ENCODE measurements at regions not wholly inside any gene's neighbourhood (a gene's known extent, or its start where the extent isn't known, plus 50 kb on each side); places are given as distances from the start of the nearest gene placed in this dataset.

DNA sequence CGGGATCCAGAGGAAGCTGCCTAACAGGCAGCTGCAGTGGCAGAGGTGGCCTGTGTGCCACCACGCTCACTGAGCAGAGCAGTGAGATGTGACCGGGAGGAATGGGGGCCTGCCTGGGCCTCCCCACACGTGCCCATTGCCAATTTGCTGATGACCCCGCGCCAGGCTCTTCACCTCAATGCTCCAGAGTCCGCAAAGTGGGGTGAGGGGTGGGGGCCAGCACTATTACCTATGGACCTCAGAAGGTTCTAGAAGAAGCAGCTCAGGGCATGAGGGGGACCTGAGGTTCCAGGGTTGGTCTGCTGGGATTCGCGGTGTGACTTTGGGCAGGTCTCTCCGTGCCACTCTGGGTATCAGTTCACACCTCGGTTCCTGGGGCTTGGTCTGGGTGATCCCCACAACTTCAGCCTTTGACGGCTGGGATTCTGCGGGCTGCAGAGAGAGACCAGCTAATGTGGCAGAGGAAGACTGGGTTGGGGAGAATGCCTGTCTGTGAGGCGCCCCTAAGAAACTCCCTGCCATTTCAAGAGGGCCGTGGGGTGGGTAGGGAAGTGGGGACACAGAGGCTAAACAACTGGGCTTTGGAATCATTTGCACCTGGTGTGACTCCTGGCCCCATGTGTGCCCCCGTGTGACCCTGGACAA lies 231.0 kb upstream of the MVB12B start:
- TF ChIP-seq, protein P1, sequence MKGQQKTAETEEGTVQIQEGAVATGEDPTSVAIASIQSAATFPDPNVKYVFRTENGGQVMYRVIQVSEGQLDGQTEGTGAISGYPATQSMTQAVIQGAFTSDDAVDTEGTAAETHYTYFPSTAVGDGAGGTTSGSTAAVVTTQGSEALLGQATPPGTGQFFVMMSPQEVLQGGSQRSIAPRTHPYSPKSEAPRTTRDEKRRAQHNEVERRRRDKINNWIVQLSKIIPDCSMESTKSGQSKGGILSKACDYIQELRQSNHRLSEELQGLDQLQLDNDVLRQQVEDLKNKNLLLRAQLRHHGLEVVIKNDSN (CRISPR knock-in tag; IDR thresholded peaks at IDR 0.05), result no peak
- TF ChIP-seq FOSL1 (tag; conservative IDR thresholded peaks at IDR 0.05) (no peak), ARID2 (IDR thresholded peaks at IDR 0.05) (no peak), ZKSCAN1 (IDR thresholded peaks at IDR 0.05; ENCODE audit: low read depth, low read length) (no peak), LARP7 (IDR thresholded peaks at IDR 0.05) (no peak), ZNF551 (CRISPR knock-in tag; IDR thresholded peaks at IDR 0.05) (no peak), CTCF (IDR thresholded peaks at IDR 0.05 in 2 of 3, conservative IDR thresholded peaks at IDR 0.05 in 1 of 3; ENCODE audit: insufficient read depth in 2 of 3, low read depth in 1 of 3, low read length in 3 of 3) (no peak), SIX5 (IDR thresholded peaks at IDR 0.05; ENCODE audit: borderline replicate concordance in 1 of 2, insufficient read depth in 1 of 2, low read depth in 1 of 2, low read length in 2 of 2) (no peak), ATF7 (IDR thresholded peaks at IDR 0.05) (no peak), ARID4B (CRISPR knock-in tag; IDR thresholded peaks at IDR 0.05) (no peak), CBX3 (IDR thresholded peaks at IDR 0.05; ENCODE audit: borderline replicate concordance in 1 of 2, low read length in 2 of 2) (no peak), TAF15 (IDR thresholded peaks at IDR 0.05; ENCODE audit: low read depth, low read length) (no peak)
- TF ChIP-seq, protein P2, sequence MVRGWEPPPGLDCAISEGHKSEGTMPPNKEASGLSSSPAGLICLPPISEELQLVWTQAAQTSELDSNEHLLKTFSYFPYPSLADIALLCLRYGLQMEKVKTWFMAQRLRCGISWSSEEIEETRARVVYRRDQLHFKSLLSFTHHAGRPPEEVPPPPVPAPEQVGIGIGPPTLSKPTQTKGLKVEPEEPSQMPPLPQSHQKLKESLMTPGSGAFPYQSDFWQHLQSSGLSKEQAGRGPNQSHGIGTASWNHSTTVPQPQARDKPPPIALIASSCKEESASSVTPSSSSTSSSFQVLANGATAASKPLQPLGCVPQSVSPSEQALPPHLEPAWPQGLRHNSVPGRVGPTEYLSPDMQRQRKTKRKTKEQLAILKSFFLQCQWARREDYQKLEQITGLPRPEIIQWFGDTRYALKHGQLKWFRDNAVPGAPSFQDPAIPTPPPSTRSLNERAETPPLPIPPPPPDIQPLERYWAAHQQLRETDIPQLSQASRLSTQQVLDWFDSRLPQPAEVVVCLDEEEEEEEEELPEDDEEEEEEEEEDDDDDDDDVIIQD (CRISPR knock-in tag; IDR thresholded peaks at IDR 0.05), result no peak

All from K562 (cell line).